Lung (tissue), 11 donors: ENCODE measurements at regions not wholly inside any gene's neighbourhood (a gene's known extent, or its start where the extent isn't known, plus 50 kb on each side); places are given as distances from the start of the nearest gene placed in this dataset.

ENCODE experiments used
- ATAC-seq: fragments of 200-7000 bp; cut with Tn5 transposase; one replicate; pipeline ENCODE4 v1.9.1; 2020; ENCODE audit warnings: moderate number of reproducible peaks; ENCODE audit not compliant: insufficient read depth, low FRiP score
- DNase-seq, 3 donors: peaks; one replicate each; pipeline ENCODE4 v3.0.0-alpha.2; 2013 to 2017
- H3K27ac ChIP-seq, 2 donors: one replicate each; pipeline ENCODE4 v1.5.1; 2013; ENCODE audit warnings: mild to moderate bottlenecking in 2 of 2, moderate library complexity in 2 of 2, control low read depth in 1 of 2, inconsistent platforms in 1 of 2, low read depth in 1 of 2, low read length in 1 of 2
- H3K27me3 ChIP-seq, 3 donors: one replicate each; pipeline ENCODE4 v1.5.1; 2013; ENCODE audit warnings: low read length in 2 of 3; ENCODE audit not compliant: control insufficient read depth in 3 of 3, insufficient read depth in 3 of 3
- H3K36me3 ChIP-seq, 4 donors: one replicate each; pipeline ENCODE4 v1.5.1; 2013; ENCODE audit warnings: low read length in 4 of 4, mild to moderate bottlenecking in 1 of 4, moderate library complexity in 1 of 4; ENCODE audit not compliant: control insufficient read depth in 4 of 4, insufficient read depth in 4 of 4
- H3K4me1 ChIP-seq, 5 donors: one replicate each; pipeline ENCODE4 v1.5.1; 2013; ENCODE audit warnings: low read length in 5 of 5, mild to moderate bottlenecking in 2 of 5, moderate library complexity in 1 of 5; ENCODE audit not compliant: control insufficient read depth in 5 of 5, insufficient read depth in 5 of 5
- H3K4me3 ChIP-seq: one replicate; pipeline ENCODE4 v1.5.1; 2013; ENCODE audit warnings: mild to moderate bottlenecking, control low read depth, moderate library complexity
- H3K9ac ChIP-seq, 2 donors: one replicate each; pipeline ENCODE4 v1.5.1; 2013; ENCODE audit warnings: low read length in 2 of 2, control low read depth in 1 of 2; ENCODE audit not compliant: insufficient read depth in 1 of 2
- H3K9me3 ChIP-seq, 4 donors: one replicate each; pipeline ENCODE4 v1.5.1; 2013; ENCODE audit warnings: low read length in 3 of 4, mild to moderate bottlenecking in 1 of 4, moderate library complexity in 1 of 4; ENCODE audit not compliant: control insufficient read depth in 4 of 4, insufficient read depth in 3 of 4
- CTCF ChIP-seq: IDR thresholded peaks from 2 replicates; pipeline ENCODE4 v1.5.1; 2012; ENCODE audit warnings: mild to moderate bottlenecking; ENCODE audit errors: control extremely low read depth, extremely low read depth
- WGBS, 2 donors: extraction: QIAGEN DNeasy Blood & Tissue Kit; methylation state at CpG; one replicate each; pipeline ENCODE4 v1.1.7; 2013; 5-methylcytosine and 5-hydroxymethylcytosine counted together
- donor health status: control.
- donor health status: control.
- donor health status: Bipolar disorder and iron deficiency.
- donor health status: healthy.
- donor health status: DM: yes; HTN: yes; CAD: no.

GRCh38 chr5:172571892-172572291, 69.2 kb upstream of the NEURL1B start:
- H3K36me3 ChIP-seq = no peaks in the 10 kb centered on the region
- H3K9ac ChIP-seq = no peak overlapping the region
- no peaks in the 10 kb centered on the region for H3K27me3 ChIP-seq
- DNase-seq (no peak), ATAC-seq (no peak)
- no peak overlapping the region for H3K4me3 ChIP-seq
- H3K4me1 ChIP-seq = peaks cover 0 to 30% (median 18%) of the 10 kb centered on the region in 5 donors
- 87 to 88% methylated on average over 8 of the region's 8 CpGs for WGBS, 2 donors
- TF ChIP-seq CTCF = no peak
- no peak overlapping the region for H3K27ac ChIP-seq
- peaks cover 0 to 3% (median 1%) of the 10 kb centered on the region in 4 donors for H3K9me3 ChIP-seq

- WGBS, 2 donors = 55 to 59% methylated on average over 3 of the region's 3 CpGs
- Histone ChIP-seq H3K9me3 (peaks cover 0 to 3% (median 1%) of the 10 kb centered on the region in 4 donors), H3K4me3 (no peak overlapping the region), H3K9ac (no peak overlapping the region), H3K36me3 (no peaks in the 10 kb centered on the region), H3K27me3 (no peaks in the 10 kb centered on the region), H3K27ac (no peak overlapping the region), H3K4me1 (peaks cover 0 to 30% (median 18%) of the 10 kb centered on the region in 5 donors)
- no peak for TF ChIP-seq CTCF
- DNase-seq (no peak), ATAC-seq (no peak)
Measured at GRCh38 chr5:172571413-172571812, 69.7 kb upstream of the NEURL1B start.

- ATAC-seq (no peak), DNase-seq (peak in 1 of 3 donors; percentile 44)
- Histone ChIP-seq H3K27ac (no peak overlapping the region), H3K36me3 (no peaks in the 10 kb centered on the region), H3K4me1 (peaks cover 0 to 25% (median 12%) of the 10 kb centered on the region in 5 donors), H3K4me3 (no peak overlapping the region), H3K9me3 (peaks cover 0 to 3% (median 1%) of the 10 kb centered on the region in 4 donors), H3K27me3 (no peaks in the 10 kb centered on the region), H3K9ac (no peak overlapping the region)
- TF ChIP-seq CTCF = no peak
- WGBS, 2 donors = 64 to 68% methylated on average over 3 of the region's 3 CpGs
Measured at GRCh38 chr5:172570594-172571334, 70.3 kb upstream of the NEURL1B start.
